ENCODE measurements at regions not wholly inside any gene's neighbourhood (a gene's known extent, or its start where the extent isn't known, plus 50 kb on each side); places are given as distances from the start of the nearest gene placed in this dataset.
"Not testable (repeated sequence)": the region's sequence is repeated elsewhere in the genome, so short reads cannot be mapped to it uniquely, and the experiment has no call there.

- WGBS: 88% methylated on average over 6 of the region's 6 CpGs
- H3K36me3 ChIP-seq (ENCODE audit: insufficient read depth): no peaks in the 10 kb centered on the region
- H3K4me3 ChIP-seq (ENCODE audit: low read depth, low read length): no peak overlapping the region
- H3K4me1 ChIP-seq (ENCODE audit: insufficient read depth): no peaks in the 10 kb centered on the region
- H3K27ac ChIP-seq (ENCODE audit: low read depth): no peak overlapping the region
- DNase-seq (ENCODE audit: extremely low spot score): no peak
Observed at GRCh38 chr14:89743828-89744227, 210.7 kb downstream of the EFCAB11 start.

GRCh38 chr14:89740241-89740640 lies 214.3 kb downstream of the EFCAB11 start:
- no peak for DNase-seq (ENCODE audit: extremely low spot score)
- Histone ChIP-seq H3K27ac (ENCODE audit: low read depth) (peak overlapping the region; percentile 1), H3K4me3 (ENCODE audit: low read depth, low read length) (no peak overlapping the region), H3K36me3 (ENCODE audit: insufficient read depth) (no peaks in the 10 kb centered on the region), H3K4me1 (ENCODE audit: insufficient read depth) (no peaks in the 10 kb centered on the region)
- 81% methylated on average over 3 of the region's 3 CpGs for WGBS

- H3K27ac ChIP-seq (ENCODE audit: low read depth): no peak overlapping the region
- WGBS: 59% methylated on average over 4 of the region's 4 CpGs
- no peaks in the 10 kb centered on the region for H3K4me1 ChIP-seq (ENCODE audit: insufficient read depth)
- no peak for DNase-seq (ENCODE audit: extremely low spot score)
- H3K36me3 ChIP-seq (ENCODE audit: insufficient read depth): no peaks in the 10 kb centered on the region
- no peak overlapping the region for H3K4me3 ChIP-seq (ENCODE audit: low read depth, low read length)
Observed at GRCh38 chr14:89736881-89737280, 217.6 kb downstream of the EFCAB11 start.

GRCh38 chr14:89731396-89731933 lies 223.1 kb downstream of the EFCAB11 start:
- Histone ChIP-seq H3K27ac (ENCODE audit: low read depth) (no peak overlapping the region), H3K4me1 (ENCODE audit: insufficient read depth) (no peaks in the 10 kb centered on the region), H3K36me3 (ENCODE audit: insufficient read depth) (no peaks in the 10 kb centered on the region), H3K4me3 (ENCODE audit: low read depth, low read length) (no peak overlapping the region)
- no peak for DNase-seq (ENCODE audit: extremely low spot score)
- WGBS: 92% methylated on average over 6 of the region's 6 CpGs

GRCh38 chr14:89730687-89731086 lies 223.8 kb downstream of the EFCAB11 start:
- WGBS: 84% methylated on average over 5 of the region's 5 CpGs
- no peak overlapping the region for H3K4me3 ChIP-seq (ENCODE audit: low read depth, low read length)
- no peak for DNase-seq (ENCODE audit: extremely low spot score)

GRCh38 chr14:89728964-89729363 lies 225.6 kb downstream of the EFCAB11 start:
- WGBS: 86% methylated on average over 5 of the region's 5 CpGs
- DNase-seq (ENCODE audit: extremely low spot score): no peak
- no peak overlapping the region for H3K27ac ChIP-seq (ENCODE audit: low read depth)
- no peak overlapping the region for H3K4me3 ChIP-seq (ENCODE audit: low read depth, low read length)
- H3K4me1 ChIP-seq (ENCODE audit: insufficient read depth): no peaks in the 10 kb centered on the region
- H3K36me3 ChIP-seq (ENCODE audit: insufficient read depth): no peaks in the 10 kb centered on the region

More at GRCh38 chr14:89730687-89731086, 223.8 kb downstream of the EFCAB11 start:
- no peaks in the 10 kb centered on the region for H3K36me3 ChIP-seq (ENCODE audit: insufficient read depth)
- H3K4me1 ChIP-seq (ENCODE audit: insufficient read depth): no peaks in the 10 kb centered on the region
- no peak overlapping the region for H3K27ac ChIP-seq (ENCODE audit: low read depth)

GRCh38 chr14:89726226-89726625 lies 228.3 kb downstream of the EFCAB11 start:
- H3K4me1 ChIP-seq (ENCODE audit: insufficient read depth); H3K27ac ChIP-seq (ENCODE audit: low read depth); DNase-seq (ENCODE audit: extremely low spot score); H3K4me3 ChIP-seq (ENCODE audit: low read depth, low read length); H3K36me3 ChIP-seq (ENCODE audit: insufficient read depth): not testable (repeated sequence)
- WGBS: 79% methylated on average over 6 of the region's 6 CpGs

GRCh38 chr14:89724628-89724960 lies 229.9 kb downstream of the EFCAB11 start:
- Histone ChIP-seq H3K36me3 (ENCODE audit: insufficient read depth) (no peaks in the 10 kb centered on the region), H3K4me1 (ENCODE audit: insufficient read depth) (no peaks in the 10 kb centered on the region), H3K27ac (ENCODE audit: low read depth) (no peak overlapping the region), H3K4me3 (ENCODE audit: low read depth, low read length) (no peak overlapping the region)
- DNase-seq (ENCODE audit: extremely low spot score): no peak
- WGBS: 15% methylated on average over 8 of the region's 8 CpGs

GRCh38 chr14:89723930-89724627 lies 230.5 kb downstream of the EFCAB11 start:
- Histone ChIP-seq H3K36me3 (ENCODE audit: insufficient read depth) (no peaks in the 10 kb centered on the region), H3K4me1 (ENCODE audit: insufficient read depth) (no peaks in the 10 kb centered on the region), H3K27ac (ENCODE audit: low read depth) (no peak overlapping the region), H3K4me3 (ENCODE audit: low read depth, low read length) (no peak overlapping the region)
- no peak for DNase-seq (ENCODE audit: extremely low spot score)
- WGBS: 31% methylated on average over 7 of the region's 7 CpGs

- Histone ChIP-seq H3K36me3 (ENCODE audit: insufficient read depth) (no peaks in the 10 kb centered on the region), H3K27ac (ENCODE audit: low read depth) (no peak overlapping the region), H3K4me3 (ENCODE audit: low read depth, low read length) (no peak overlapping the region), H3K4me1 (ENCODE audit: insufficient read depth) (no peaks in the 10 kb centered on the region)
- 75% methylated on average over 6 of the region's 6 CpGs for WGBS
- DNase-seq (ENCODE audit: extremely low spot score): no peak
Observed at GRCh38 chr14:89721956-89722355, 232.6 kb downstream of the EFCAB11 start.

- no peak overlapping the region for H3K4me3 ChIP-seq (ENCODE audit: low read depth, low read length)
- DNase-seq (ENCODE audit: extremely low spot score): no peak
- no peaks in the 10 kb centered on the region for H3K4me1 ChIP-seq (ENCODE audit: insufficient read depth)
- no peak overlapping the region for H3K27ac ChIP-seq (ENCODE audit: low read depth)
- no peaks in the 10 kb centered on the region for H3K36me3 ChIP-seq (ENCODE audit: insufficient read depth)
- 79% methylated on average over 11 of the region's 11 CpGs for WGBS
Observed at GRCh38 chr14:89720741-89721729, 233.5 kb downstream of the EFCAB11 start.

- Histone ChIP-seq H3K27ac (ENCODE audit: low read depth) (no peak overlapping the region), H3K36me3 (ENCODE audit: insufficient read depth) (no peaks in the 10 kb centered on the region), H3K4me3 (ENCODE audit: low read depth, low read length) (no peak overlapping the region), H3K4me1 (ENCODE audit: insufficient read depth) (no peaks in the 10 kb centered on the region)
- no peak for DNase-seq (ENCODE audit: extremely low spot score)
- 81% methylated on average over 7 of the region's 7 CpGs for WGBS
Observed at GRCh38 chr14:89720076-89720687, 234.3 kb downstream of the EFCAB11 start.

GRCh38 chr14:89719366-89720075 lies 235.0 kb downstream of the EFCAB11 start:
- H3K4me3 ChIP-seq (ENCODE audit: low read depth, low read length): no peak overlapping the region
- no peak for DNase-seq (ENCODE audit: extremely low spot score)
- no peaks in the 10 kb centered on the region for H3K4me1 ChIP-seq (ENCODE audit: insufficient read depth)
- H3K27ac ChIP-seq (ENCODE audit: low read depth): no peak overlapping the region
- 91% methylated on average over 10 of the region's 10 CpGs for WGBS
- no peaks in the 10 kb centered on the region for H3K36me3 ChIP-seq (ENCODE audit: insufficient read depth)
